ENCODE measurements at regions not wholly inside any gene's neighbourhood (a gene's known extent, or its start where the extent isn't known, plus 50 kb on each side); places are given as distances from the start of the nearest gene placed in this dataset.

DNA sequence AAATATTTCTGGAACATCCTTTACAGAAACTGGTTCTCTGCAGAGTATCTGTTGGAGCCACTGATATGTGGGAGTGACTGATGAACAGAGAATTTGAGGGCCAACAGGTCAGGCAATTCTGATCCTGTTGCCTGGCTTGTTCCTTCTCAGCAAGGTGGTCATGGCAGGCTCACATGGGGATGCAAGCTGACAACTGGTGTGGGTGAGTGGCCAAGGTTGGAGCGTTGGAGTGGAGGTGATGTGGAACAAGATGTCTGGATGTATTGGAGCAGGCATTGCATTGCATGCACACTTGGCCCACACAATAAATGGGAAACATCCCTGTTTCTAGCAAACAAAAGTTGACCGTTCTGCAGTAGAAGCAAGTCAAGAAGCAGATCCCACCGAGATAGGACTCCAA is 380.7 kb downstream of the ZNF536 start:
- TF ChIP-seq PAX5 (IDR thresholded peaks at IDR 0.05; ENCODE audit: insufficient read depth, low read length, severe bottlenecking) (no peak), TAF1 (IDR thresholded peaks at IDR 0.05; ENCODE audit: low read depth, low read length) (no peak), POLR2AphosphoS5 (IDR thresholded peaks at IDR 0.05; ENCODE audit: low read depth, low read length) (no peak), POU2F2 (IDR thresholded peaks at IDR 0.05; ENCODE audit: low read depth, low read length) (no peak), POLR2A (IDR thresholded peaks at IDR 0.05; ENCODE audit: low read depth, low read length) (no peak), SPI1 (IDR thresholded peaks at IDR 0.05; ENCODE audit: low read depth, low read length) (no peak)
- DNase-seq (ENCODE audit: insufficient read length, low spot score): no peak
- no peak for FAIRE-seq

DNA sequence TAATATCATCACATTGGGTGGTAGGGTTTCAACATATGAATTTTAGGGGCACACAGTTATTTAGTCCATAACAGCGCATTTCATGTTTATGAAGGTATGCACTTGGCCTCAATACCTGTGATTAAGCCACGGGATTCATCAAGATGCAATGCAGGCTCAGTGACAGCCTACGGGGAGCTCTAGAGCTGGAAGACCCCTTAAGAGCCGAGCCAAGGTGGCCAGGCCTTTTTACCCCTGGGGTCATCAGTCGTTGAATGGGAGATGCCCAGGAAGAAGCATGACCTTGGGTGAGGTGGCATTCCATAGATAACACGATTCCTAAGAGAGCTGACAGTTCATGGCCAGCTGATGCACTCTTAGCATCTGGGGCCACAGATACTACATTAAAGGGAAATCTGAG is 380.0 kb downstream of the ZNF536 start:
- FAIRE-seq (no peak), DNase-seq (ENCODE audit: insufficient read length, low spot score) (no peak)
- TF ChIP-seq TAF1 (IDR thresholded peaks at IDR 0.05; ENCODE audit: low read depth, low read length): no peak
- no peak for TF ChIP-seq POLR2AphosphoS5 (IDR thresholded peaks at IDR 0.05; ENCODE audit: low read depth, low read length)
- TF ChIP-seq PAX5 (IDR thresholded peaks at IDR 0.05; ENCODE audit: insufficient read depth, low read length, severe bottlenecking): no peak

DNA sequence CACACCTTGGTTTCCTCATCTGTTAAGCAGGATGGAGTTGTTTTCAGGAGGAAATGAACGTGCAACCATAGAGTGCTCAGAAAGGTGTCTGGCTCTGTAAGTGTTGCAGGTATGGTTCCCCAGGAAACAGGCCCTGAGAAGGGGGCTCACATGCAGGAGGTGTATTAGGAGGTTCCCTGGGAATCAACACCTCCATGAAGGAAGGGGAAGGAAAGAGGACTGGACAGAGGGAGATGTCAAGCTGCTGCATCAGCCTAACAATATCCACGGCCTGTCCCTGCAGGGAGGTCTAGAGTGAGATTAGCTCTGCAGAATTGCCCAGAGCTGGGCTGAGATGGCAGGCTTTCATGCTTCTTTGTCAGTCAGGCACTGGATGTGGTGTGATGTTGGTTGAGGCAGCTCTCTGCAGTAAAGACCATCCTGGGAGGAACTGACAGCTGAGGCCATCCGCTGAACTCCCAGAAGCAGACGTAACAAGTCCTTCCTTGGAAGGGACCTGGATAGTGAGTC is 373.3 kb downstream of the ZNF536 start:
- TF ChIP-seq POLR2AphosphoS5 (IDR thresholded peaks at IDR 0.05; ENCODE audit: low read depth, low read length) (no peak), POU2F2 (IDR thresholded peaks at IDR 0.05; ENCODE audit: low read depth, low read length) (no peak), SPI1 (IDR thresholded peaks at IDR 0.05; ENCODE audit: low read depth, low read length) (no peak), TAF1 (IDR thresholded peaks at IDR 0.05; ENCODE audit: low read depth, low read length) (no peak), PAX5 (IDR thresholded peaks at IDR 0.05; ENCODE audit: insufficient read depth, low read length, severe bottlenecking) (no peak), POLR2A (IDR thresholded peaks at IDR 0.05; ENCODE audit: low read depth, low read length) (no peak)
- DNase-seq (ENCODE audit: insufficient read length, low spot score) (no peak), FAIRE-seq (no peak)

DNA sequence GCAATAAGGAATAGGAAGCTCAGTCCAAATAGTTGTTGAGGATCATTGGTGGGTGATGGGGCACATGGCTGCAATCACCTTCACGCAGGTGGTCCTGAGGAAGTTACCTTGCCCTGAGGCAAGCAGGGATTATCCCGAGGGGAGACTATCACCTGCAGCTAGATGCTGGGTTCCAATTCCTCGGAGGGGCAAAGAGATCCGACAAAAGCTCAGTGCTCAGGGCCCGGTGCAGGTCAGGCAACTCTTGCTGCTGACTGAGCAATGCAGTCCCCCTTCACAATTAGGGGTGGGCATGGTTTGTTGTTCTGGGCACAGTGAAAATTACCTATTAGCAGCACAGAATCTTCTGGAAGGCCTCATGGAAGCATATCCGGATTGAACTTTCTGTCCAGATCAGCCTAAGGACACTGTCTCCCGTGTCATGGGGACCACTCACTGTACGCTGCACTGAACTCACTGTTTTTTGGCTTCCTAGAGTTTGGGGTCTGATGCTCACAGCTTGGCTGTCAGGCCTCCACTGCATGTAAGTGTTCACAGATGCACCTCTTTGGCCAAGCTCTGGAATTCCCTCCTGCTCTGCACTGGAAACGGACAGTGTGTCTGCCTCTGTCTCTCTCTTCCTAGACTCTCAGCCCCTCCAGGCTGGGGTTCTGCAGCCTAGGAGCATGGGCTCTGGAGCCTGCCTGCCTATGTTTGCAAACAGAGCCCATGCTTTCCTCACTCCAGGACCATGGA is 372.7 kb downstream of the ZNF536 start:
- no peak for TF ChIP-seq POU2F2 (IDR thresholded peaks at IDR 0.05; ENCODE audit: low read depth, low read length)
- no peak for TF ChIP-seq POLR2AphosphoS5 (IDR thresholded peaks at IDR 0.05; ENCODE audit: low read depth, low read length)
- TF ChIP-seq TAF1 (IDR thresholded peaks at IDR 0.05; ENCODE audit: low read depth, low read length): no peak
- FAIRE-seq (no peak), DNase-seq (ENCODE audit: insufficient read length, low spot score) (no peak)

GRCh38 chr19:30743702-30744101 is 371.5 kb downstream of the ZNF536 start:
- TF ChIP-seq POLR2AphosphoS5 (IDR thresholded peaks at IDR 0.05; ENCODE audit: low read depth, low read length) (no peak), POLR2A (IDR thresholded peaks at IDR 0.05; ENCODE audit: low read depth, low read length) (no peak)
- DNase-seq (ENCODE audit: insufficient read length, low spot score): no peak
- FAIRE-seq: no peak

DNA sequence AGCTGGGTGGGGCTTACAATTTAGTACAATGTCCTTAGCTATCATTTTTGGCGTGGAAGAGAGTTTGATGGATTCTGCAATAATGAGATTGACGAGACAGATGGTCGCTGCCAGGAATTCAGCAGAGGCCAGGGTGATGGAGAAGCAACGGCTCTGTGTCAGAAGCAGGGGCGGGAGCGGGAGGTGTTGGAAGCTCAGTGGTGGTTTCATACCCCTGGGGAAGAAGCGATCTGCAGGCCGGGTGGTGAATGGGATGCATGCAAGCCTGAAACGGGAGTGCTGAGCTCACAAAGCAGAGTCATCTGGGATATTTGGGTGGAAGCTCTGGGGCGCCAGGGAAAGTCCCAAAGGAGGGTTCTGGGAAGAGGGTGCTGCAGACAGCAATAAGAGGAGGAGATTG is 370.8 kb downstream of the ZNF536 start:
- TF ChIP-seq POU2F2 (IDR thresholded peaks at IDR 0.05; ENCODE audit: low read depth, low read length): no peak
- no peak for TF ChIP-seq SPI1 (IDR thresholded peaks at IDR 0.05; ENCODE audit: low read depth, low read length)
- TF ChIP-seq TAF1 (IDR thresholded peaks at IDR 0.05; ENCODE audit: low read depth, low read length): no peak
- TF ChIP-seq POLR2AphosphoS5 (IDR thresholded peaks at IDR 0.05; ENCODE audit: low read depth, low read length): no peak
- TF ChIP-seq POLR2A (IDR thresholded peaks at IDR 0.05; ENCODE audit: low read depth, low read length): no peak
- TF ChIP-seq PAX5 (IDR thresholded peaks at IDR 0.05; ENCODE audit: insufficient read depth, low read length, severe bottlenecking): no peak
- DNase-seq (ENCODE audit: insufficient read length, low spot score) (no peak), FAIRE-seq (no peak)

DNA sequence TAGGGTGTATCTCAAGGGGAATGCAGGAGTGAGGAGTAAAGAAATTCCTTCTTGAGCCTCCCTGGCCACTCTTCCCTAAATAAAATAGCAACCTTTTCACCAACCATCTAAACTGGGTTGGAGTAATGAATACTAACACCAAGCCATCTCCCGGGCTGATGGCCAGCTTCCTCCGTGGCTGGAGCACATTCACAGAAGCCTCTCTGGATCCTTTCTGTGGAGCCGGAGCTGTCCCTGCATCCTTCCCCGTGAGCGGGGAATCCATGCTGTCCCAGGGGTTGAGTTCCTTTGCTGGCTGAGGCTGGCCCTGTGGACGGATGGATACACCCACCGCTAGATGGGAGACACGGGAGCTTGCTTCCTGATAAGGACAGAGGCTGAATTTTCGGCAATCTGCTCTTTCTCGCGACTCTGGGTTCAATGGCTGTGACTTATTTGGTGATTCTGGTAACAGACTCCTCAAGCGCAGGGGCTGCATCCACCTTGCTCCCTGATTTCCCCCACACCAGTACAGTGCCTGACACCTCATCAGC is 370.3 kb downstream of the ZNF536 start:
- no peak for FAIRE-seq
- no peak for DNase-seq (ENCODE audit: insufficient read length, low spot score)

GRCh38 chr19:30741566-30741965 is 369.4 kb downstream of the ZNF536 start:
- no peak for FAIRE-seq
- TF ChIP-seq TAF1 (IDR thresholded peaks at IDR 0.05; ENCODE audit: low read depth, low read length) (no peak), POU2F2 (IDR thresholded peaks at IDR 0.05; ENCODE audit: low read depth, low read length) (no peak), POLR2AphosphoS5 (IDR thresholded peaks at IDR 0.05; ENCODE audit: low read depth, low read length) (no peak), POLR2A (IDR thresholded peaks at IDR 0.05; ENCODE audit: low read depth, low read length) (no peak), PAX5 (IDR thresholded peaks at IDR 0.05; ENCODE audit: insufficient read depth, low read length, severe bottlenecking) (no peak), SPI1 (IDR thresholded peaks at IDR 0.05; ENCODE audit: low read depth, low read length) (no peak)
- no peak for DNase-seq (ENCODE audit: insufficient read length, low spot score)

More for the DNA sequence above, 370.3 kb downstream of the ZNF536 start:
- TF ChIP-seq POU2F2 (IDR thresholded peaks at IDR 0.05; ENCODE audit: low read depth, low read length) (no peak), TAF1 (IDR thresholded peaks at IDR 0.05; ENCODE audit: low read depth, low read length) (no peak)

GRCh38 chr19:30739394-30739793 is 367.2 kb downstream of the ZNF536 start:
- DNase-seq (ENCODE audit: insufficient read length, low spot score) (no peak), FAIRE-seq (no peak)
- no peak for TF ChIP-seq POU2F2 (IDR thresholded peaks at IDR 0.05; ENCODE audit: low read depth, low read length)
- no peak for TF ChIP-seq POLR2A (IDR thresholded peaks at IDR 0.05; ENCODE audit: low read depth, low read length)
- no peak for TF ChIP-seq POLR2AphosphoS5 (IDR thresholded peaks at IDR 0.05; ENCODE audit: low read depth, low read length)
- no peak for TF ChIP-seq TAF1 (IDR thresholded peaks at IDR 0.05; ENCODE audit: low read depth, low read length)
- no peak for TF ChIP-seq PAX5 (IDR thresholded peaks at IDR 0.05; ENCODE audit: insufficient read depth, low read length, severe bottlenecking)

DNA sequence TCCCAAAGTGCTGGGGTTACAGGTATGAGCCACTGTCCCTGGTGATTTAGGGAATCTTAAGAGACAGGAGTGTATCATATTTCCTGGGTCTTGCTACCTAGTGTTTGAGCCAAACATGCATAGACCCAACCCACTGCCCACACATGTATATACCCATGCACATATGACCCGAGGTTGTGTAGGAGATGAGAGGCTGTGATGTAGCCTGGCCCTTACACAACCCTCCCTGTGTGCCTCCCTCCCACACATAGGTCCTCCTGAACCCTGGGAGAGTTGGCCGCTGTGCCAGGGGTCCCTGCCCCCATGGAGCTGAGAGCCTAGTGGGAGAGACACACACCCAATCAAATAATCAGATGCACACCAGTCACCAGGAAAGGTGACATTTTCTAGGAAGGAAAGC is 365.9 kb downstream of the ZNF536 start:
- TF ChIP-seq SPI1 (IDR thresholded peaks at IDR 0.05; ENCODE audit: low read depth, low read length): no peak
- no peak for TF ChIP-seq POLR2AphosphoS5 (IDR thresholded peaks at IDR 0.05; ENCODE audit: low read depth, low read length)
- TF ChIP-seq PAX5 (IDR thresholded peaks at IDR 0.05; ENCODE audit: insufficient read depth, low read length, severe bottlenecking): no peak
- no peak for TF ChIP-seq TAF1 (IDR thresholded peaks at IDR 0.05; ENCODE audit: low read depth, low read length)
- TF ChIP-seq POLR2A (IDR thresholded peaks at IDR 0.05; ENCODE audit: low read depth, low read length): no peak
- FAIRE-seq: no peak
- DNase-seq (ENCODE audit: insufficient read length, low spot score): no peak
